ENCODE measurements at regions not wholly inside any gene's neighbourhood (a gene's known extent, or its start where the extent isn't known, plus 50 kb on each side); places are given as distances from the start of the nearest gene placed in this dataset.

GRCh38 chr2:67627456-67628207 is 230.5 kb downstream of the ETAA1 start:
- DNase-seq (ENCODE audit: low read depth): no peak
- Histone ChIP-seq H3K4me3 (ENCODE audit: low read depth, low read length) (no peak overlapping the region), H3K36me3 (ENCODE audit: control insufficient read depth, insufficient read depth, low read length) (no peaks in the 10 kb centered on the region), H3K27me3 (ENCODE audit: control insufficient read depth, insufficient read depth, low read length) (no peaks in the 10 kb centered on the region)
- TF ChIP-seq CTCF (IDR thresholded peaks at IDR 0.05; ENCODE audit: insufficient read depth, low read length, poor library complexity, severe bottlenecking): no peak

- no peak for TF ChIP-seq CTCF (IDR thresholded peaks at IDR 0.05; ENCODE audit: insufficient read depth, low read length, poor library complexity, severe bottlenecking)
- Histone ChIP-seq H3K4me3 (ENCODE audit: low read depth, low read length) (no peak overlapping the region), H3K27me3 (ENCODE audit: control insufficient read depth, insufficient read depth, low read length) (no peaks in the 10 kb centered on the region), H3K36me3 (ENCODE audit: control insufficient read depth, insufficient read depth, low read length) (no peaks in the 10 kb centered on the region)
- DNase-seq (ENCODE audit: low read depth): no peak
These were observed 231.8 kb downstream of the ETAA1 start for GRCh38 chr2:67628892-67629291.

GRCh38 chr2:67631483-67631882 is 234.3 kb downstream of the ETAA1 start:
- H3K27me3 ChIP-seq (ENCODE audit: control insufficient read depth, insufficient read depth, low read length): no peaks in the 10 kb centered on the region
- DNase-seq (ENCODE audit: low read depth): no peak
- H3K36me3 ChIP-seq (ENCODE audit: control insufficient read depth, insufficient read depth, low read length): no peaks in the 10 kb centered on the region
- TF ChIP-seq CTCF (IDR thresholded peaks at IDR 0.05; ENCODE audit: insufficient read depth, low read length, poor library complexity, severe bottlenecking): no peak
- no peak overlapping the region for H3K4me3 ChIP-seq (ENCODE audit: low read depth, low read length)

GRCh38 chr2:67633212-67633856 is 236.2 kb downstream of the ETAA1 start:
- H3K4me3 ChIP-seq (ENCODE audit: low read depth, low read length): no peak overlapping the region

GRCh38 chr2:67638146-67638545 is 241.0 kb downstream of the ETAA1 start:
- DNase-seq (ENCODE audit: low read depth): no peak
- no peaks in the 10 kb centered on the region for H3K36me3 ChIP-seq (ENCODE audit: control insufficient read depth, insufficient read depth, low read length)
- no peak overlapping the region for H3K4me3 ChIP-seq (ENCODE audit: low read depth, low read length)
- no peaks in the 10 kb centered on the region for H3K27me3 ChIP-seq (ENCODE audit: control insufficient read depth, insufficient read depth, low read length)
- no peak for TF ChIP-seq CTCF (IDR thresholded peaks at IDR 0.05; ENCODE audit: insufficient read depth, low read length, poor library complexity, severe bottlenecking)

More at GRCh38 chr2:67633212-67633856, 236.2 kb downstream of the ETAA1 start:
- DNase-seq (ENCODE audit: low read depth): no peak
- H3K36me3 ChIP-seq (ENCODE audit: control insufficient read depth, insufficient read depth, low read length): no peaks in the 10 kb centered on the region
- no peaks in the 10 kb centered on the region for H3K27me3 ChIP-seq (ENCODE audit: control insufficient read depth, insufficient read depth, low read length)
- no peak for TF ChIP-seq CTCF (IDR thresholded peaks at IDR 0.05; ENCODE audit: insufficient read depth, low read length, poor library complexity, severe bottlenecking)
